GM23248 (cell line): ENCODE measurements at regions not wholly inside any gene's neighbourhood (a gene's known extent, or its start where the extent isn't known, plus 50 kb on each side); places are given as distances from the start of the nearest gene placed in this dataset.

Experiments used
- EZH2 ChIP-seq: fragments of 200-600 bp; sonication (generic); IDR thresholded peaks from 2 replicates; pipeline ENCODE4 v1.6.1; 2018; ENCODE audit warnings: antibody characterized with exemption, mild to moderate bottlenecking; ENCODE audit not compliant: insufficient read depth, poor library complexity, severe bottlenecking
- EZH2phosphoT487 ChIP-seq: fragments of 200-600 bp; sonication (generic); IDR thresholded peaks from 2 replicates; pipeline ENCODE4 v1.6.1; 2018; ENCODE audit warnings: antibody characterized with exemption, moderate library complexity, mild to moderate bottlenecking, low read depth; ENCODE audit not compliant: insufficient read depth

- TF ChIP-seq EZH2 (no peak), EZH2phosphoT487 (no peak)
Observed at GRCh38 chr15:67925182-67925581, 85.3 kb upstream of the RNU6-1 start.
